Fibroblast of lung (primary cell): ENCODE measurements at regions not wholly inside any gene's neighbourhood (a gene's known extent, or its start where the extent isn't known, plus 50 kb on each side); places are given as distances from the start of the nearest gene placed in this dataset.

ENCODE experiments used
- EZH2 ChIP-seq: IDR thresholded peaks from 2 replicates; pipeline ENCODE4 v1.5.1; 2012; ENCODE audit warnings: low read length, control low read depth, mild to moderate bottlenecking; ENCODE audit errors: missing control alignments
- TF ChIP-seq, protein P1 (sequence below), 2 donors: IDR thresholded peaks in 1 of 2; conservative IDR thresholded peaks in 1 of 2; 1 replicate in 1 of 2; 2 replicates in 1 of 2; pipeline ENCODE4 v1.5.1; 2011 to 2012; ENCODE audit warnings: low read length in 2 of 2, control low read depth in 1 of 2, inconsistent platforms in 1 of 2, low read depth in 1 of 2, mild to moderate bottlenecking in 1 of 2

DNA sequence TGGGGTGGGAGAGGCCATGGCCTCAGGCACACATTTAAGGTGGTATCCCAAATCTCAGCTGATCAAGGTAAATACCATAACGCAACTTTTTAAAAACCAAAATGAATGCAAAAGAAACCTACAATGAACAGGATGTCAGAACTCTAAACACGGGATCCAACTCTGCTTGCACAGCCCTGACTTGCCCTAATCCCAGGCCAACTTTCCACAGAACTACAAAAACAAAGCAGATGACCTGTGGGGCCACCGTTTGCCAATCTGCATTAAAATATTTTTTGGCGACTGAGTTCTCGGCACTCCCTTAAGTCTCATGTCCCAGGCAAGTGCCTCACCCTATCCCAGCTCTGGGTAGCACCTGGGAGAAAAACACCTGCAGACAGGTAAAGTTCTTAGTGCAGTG is 110.5 kb downstream of the ZFP64 start:
- TF ChIP-seq, protein P1, sequence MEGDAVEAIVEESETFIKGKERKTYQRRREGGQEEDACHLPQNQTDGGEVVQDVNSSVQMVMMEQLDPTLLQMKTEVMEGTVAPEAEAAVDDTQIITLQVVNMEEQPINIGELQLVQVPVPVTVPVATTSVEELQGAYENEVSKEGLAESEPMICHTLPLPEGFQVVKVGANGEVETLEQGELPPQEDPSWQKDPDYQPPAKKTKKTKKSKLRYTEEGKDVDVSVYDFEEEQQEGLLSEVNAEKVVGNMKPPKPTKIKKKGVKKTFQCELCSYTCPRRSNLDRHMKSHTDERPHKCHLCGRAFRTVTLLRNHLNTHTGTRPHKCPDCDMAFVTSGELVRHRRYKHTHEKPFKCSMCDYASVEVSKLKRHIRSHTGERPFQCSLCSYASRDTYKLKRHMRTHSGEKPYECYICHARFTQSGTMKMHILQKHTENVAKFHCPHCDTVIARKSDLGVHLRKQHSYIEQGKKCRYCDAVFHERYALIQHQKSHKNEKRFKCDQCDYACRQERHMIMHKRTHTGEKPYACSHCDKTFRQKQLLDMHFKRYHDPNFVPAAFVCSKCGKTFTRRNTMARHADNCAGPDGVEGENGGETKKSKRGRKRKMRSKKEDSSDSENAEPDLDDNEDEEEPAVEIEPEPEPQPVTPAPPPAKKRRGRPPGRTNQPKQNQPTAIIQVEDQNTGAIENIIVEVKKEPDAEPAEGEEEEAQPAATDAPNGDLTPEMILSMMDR (conservative IDR thresholded peaks at IDR 0.05 in 1 of 2, IDR thresholded peaks at IDR 0.05 in 1 of 2; ENCODE audit: low read depth in 1 of 2, low read length in 2 of 2): no peak
- no peak for TF ChIP-seq EZH2
